Nephron progenitor cell (in vitro differentiated cells): ENCODE measurements at regions not wholly inside any gene's neighbourhood (a gene's known extent, or its start where the extent isn't known, plus 50 kb on each side); places are given as distances from the start of the nearest gene placed in this dataset.

Source experiments
- DNase-seq: peaks from one replicate; pipeline ENCODE4 v3.0.0; 2021
- H3K27ac Mint-ChIP-seq: 2 replicates; pipeline ENCODE4 v1.8.0; 2021; ENCODE audit warnings: mild to moderate bottlenecking, moderate library complexity, mixed read lengths
- H3K27me3 Mint-ChIP-seq: 2 replicates; pipeline ENCODE4 v1.8.0; 2021; ENCODE audit warnings: mild to moderate bottlenecking, low read depth, mixed read lengths; ENCODE audit not compliant: poor library complexity
- H3K36me3 Mint-ChIP-seq: 2 replicates; pipeline ENCODE4 v1.8.0; 2021; ENCODE audit warnings: low read depth, mixed read lengths
- H3K4me1 Mint-ChIP-seq: 2 replicates; pipeline ENCODE4 v1.8.0; 2021; ENCODE audit warnings: mixed read lengths
- H3K4me3 Mint-ChIP-seq: 2 replicates; pipeline ENCODE4 v1.8.0; 2021; ENCODE audit warnings: mild to moderate bottlenecking, moderate library complexity, mixed read lengths
- H3K9me3 Mint-ChIP-seq: 2 replicates; pipeline ENCODE4 v1.8.0; 2021; ENCODE audit warnings: mild to moderate bottlenecking, moderate library complexity, mixed read lengths
- TF ChIP-seq, protein P1 (sequence below): fragments of 200-600 bp; sonication (generic); IDR thresholded peaks from 2 replicates; pipeline ENCODE4 v1.5.0; 2021; ENCODE audit warnings: antibody characterized with exemption

DNA sequence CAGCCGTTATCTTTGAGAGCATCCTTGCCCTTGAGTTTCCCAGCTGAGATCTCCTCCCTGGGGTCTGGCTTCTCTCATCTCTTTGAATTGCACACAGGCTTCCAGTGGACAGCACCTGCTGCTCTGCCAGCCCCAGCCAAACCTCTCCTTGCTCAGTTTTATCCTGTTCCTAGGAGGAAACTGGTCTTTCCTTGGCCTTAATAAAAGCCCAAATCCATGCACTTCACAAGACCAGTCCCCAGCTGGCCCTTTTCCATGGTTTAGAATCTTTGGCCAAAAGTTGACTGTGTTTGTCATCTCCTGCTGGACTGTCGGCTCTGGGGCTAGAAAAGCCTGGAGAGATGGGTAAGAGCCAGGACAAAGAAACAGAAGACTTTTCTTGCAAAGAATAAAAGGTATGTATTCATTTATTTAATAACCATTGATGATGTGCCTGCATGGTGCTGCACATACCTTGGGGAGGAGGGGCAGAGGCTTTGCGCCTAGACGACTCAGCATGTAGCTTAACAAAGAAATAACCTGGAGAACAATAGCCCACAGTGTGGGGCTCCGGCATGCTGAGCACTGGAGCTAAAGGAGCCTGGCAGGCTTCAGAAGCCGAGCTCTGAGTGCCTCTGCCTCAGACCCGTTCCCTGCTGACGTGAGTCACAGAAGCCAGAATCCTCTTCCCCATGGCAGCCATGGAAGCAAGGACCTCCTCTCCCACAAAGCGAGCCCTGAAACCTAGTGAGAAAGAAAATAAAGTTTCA lies 319.3 kb upstream of the B3GAT1 start:
- peaks cover 53% of the 10 kb centered on the region for H3K4me1 Mint-ChIP-seq
- no peak overlapping the region for H3K27ac Mint-ChIP-seq
- H3K9me3 Mint-ChIP-seq, result no peaks in the 10 kb centered on the region
- DNase-seq, result no peak
- H3K4me3 Mint-ChIP-seq, result no peak overlapping the region
- peaks cover 60% of the 10 kb centered on the region for H3K27me3 Mint-ChIP-seq
- TF ChIP-seq, protein P1, sequence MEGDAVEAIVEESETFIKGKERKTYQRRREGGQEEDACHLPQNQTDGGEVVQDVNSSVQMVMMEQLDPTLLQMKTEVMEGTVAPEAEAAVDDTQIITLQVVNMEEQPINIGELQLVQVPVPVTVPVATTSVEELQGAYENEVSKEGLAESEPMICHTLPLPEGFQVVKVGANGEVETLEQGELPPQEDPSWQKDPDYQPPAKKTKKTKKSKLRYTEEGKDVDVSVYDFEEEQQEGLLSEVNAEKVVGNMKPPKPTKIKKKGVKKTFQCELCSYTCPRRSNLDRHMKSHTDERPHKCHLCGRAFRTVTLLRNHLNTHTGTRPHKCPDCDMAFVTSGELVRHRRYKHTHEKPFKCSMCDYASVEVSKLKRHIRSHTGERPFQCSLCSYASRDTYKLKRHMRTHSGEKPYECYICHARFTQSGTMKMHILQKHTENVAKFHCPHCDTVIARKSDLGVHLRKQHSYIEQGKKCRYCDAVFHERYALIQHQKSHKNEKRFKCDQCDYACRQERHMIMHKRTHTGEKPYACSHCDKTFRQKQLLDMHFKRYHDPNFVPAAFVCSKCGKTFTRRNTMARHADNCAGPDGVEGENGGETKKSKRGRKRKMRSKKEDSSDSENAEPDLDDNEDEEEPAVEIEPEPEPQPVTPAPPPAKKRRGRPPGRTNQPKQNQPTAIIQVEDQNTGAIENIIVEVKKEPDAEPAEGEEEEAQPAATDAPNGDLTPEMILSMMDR, result no peak
- H3K36me3 Mint-ChIP-seq, result no peaks in the 10 kb centered on the region

DNA sequence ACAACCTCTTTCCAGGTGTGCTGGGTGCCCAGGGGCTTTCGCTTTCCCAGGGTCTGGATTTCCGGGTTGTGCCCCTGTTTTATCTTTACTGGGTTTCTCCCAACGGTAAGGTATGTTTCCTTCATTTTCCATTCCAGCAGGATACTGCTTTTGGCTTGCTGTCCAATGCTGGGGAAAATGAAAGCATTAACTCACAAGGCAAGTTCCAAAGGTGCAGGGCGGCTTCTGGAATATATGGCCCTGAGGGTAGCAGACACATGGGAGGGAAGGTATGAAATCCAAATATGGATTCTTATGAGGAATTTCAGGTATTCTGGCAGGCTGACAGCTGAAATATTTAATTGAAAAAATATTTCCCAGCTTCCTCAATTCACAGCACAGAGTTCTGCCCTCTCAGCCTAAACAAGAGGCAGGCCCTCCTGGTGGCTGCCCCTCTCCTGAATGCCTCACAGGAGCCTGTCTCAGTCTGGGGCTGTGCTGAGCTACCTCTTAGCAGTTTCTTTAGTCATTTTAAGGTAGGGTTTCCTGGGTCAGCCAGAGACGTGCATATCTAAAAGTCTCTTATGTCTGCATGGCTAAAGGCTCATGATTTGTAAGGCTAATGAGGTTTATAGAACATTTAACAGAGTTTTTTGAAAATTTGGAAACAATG lies 318.6 kb upstream of the B3GAT1 start:
- H3K4me1 Mint-ChIP-seq, result peaks cover 46% of the 10 kb centered on the region
- no peak overlapping the region for H3K4me3 Mint-ChIP-seq
- no peak for DNase-seq
- TF ChIP-seq, protein P1, result no peak
- peaks cover 61% of the 10 kb centered on the region for H3K27me3 Mint-ChIP-seq
- no peaks in the 10 kb centered on the region for H3K9me3 Mint-ChIP-seq
- H3K36me3 Mint-ChIP-seq, result no peaks in the 10 kb centered on the region
- no peak overlapping the region for H3K27ac Mint-ChIP-seq

DNA sequence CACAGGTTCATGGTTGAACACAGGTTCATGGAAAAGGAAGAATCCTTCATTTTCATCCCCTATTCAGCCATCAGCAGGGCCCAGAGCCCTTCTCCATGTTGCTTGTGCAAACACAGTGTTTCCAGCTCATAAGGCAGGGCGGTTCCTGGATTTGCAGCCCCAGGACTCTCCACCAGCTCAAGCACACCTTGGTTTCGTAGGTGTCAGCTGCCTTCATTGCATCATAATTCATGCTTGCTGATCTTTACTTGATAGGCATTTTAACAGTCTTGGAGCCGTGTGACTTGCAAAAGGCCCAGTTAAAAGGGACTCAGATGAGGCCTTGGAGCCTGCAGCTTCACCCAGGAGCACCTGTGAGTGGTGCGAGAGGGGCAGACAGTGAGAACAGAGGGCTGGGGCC lies 318.1 kb upstream of the B3GAT1 start:
- TF ChIP-seq, protein P1, result no peak
- Mint-ChIP-seq H3K36me3 (no peaks in the 10 kb centered on the region), H3K9me3 (no peaks in the 10 kb centered on the region), H3K27me3 (peaks cover 64% of the 10 kb centered on the region), H3K27ac (no peak overlapping the region), H3K4me1 (peaks cover 49% of the 10 kb centered on the region), H3K4me3 (no peak overlapping the region)
- DNase-seq, result no peak

DNA sequence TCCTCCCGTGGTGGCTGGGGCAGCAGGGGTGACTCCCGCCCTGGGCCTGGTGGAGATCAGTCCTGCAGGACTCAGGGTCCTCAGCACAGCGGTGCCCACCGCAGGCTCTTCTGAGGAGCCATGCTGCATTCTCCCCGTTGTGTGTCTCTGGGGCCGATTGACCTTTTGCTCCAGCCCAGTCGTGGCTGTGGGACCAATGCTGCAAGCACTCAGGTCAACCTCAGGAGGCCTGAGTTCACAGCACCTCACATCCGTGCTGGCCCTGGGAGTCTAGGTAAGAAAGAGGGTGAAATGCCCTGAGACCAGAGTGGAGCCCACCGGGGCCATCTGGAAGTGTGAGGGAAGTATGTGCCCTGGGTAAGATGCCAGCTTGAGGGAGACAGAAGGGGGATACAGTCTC lies 316.1 kb upstream of the B3GAT1 start:
- no peak for DNase-seq
- Mint-ChIP-seq H3K4me1 (peaks cover 31% of the 10 kb centered on the region), H3K36me3 (no peaks in the 10 kb centered on the region), H3K27me3 (peaks cover 64% of the 10 kb centered on the region), H3K9me3 (no peaks in the 10 kb centered on the region), H3K27ac (no peak overlapping the region), H3K4me3 (no peak overlapping the region)
- TF ChIP-seq, protein P1, result no peak

DNA sequence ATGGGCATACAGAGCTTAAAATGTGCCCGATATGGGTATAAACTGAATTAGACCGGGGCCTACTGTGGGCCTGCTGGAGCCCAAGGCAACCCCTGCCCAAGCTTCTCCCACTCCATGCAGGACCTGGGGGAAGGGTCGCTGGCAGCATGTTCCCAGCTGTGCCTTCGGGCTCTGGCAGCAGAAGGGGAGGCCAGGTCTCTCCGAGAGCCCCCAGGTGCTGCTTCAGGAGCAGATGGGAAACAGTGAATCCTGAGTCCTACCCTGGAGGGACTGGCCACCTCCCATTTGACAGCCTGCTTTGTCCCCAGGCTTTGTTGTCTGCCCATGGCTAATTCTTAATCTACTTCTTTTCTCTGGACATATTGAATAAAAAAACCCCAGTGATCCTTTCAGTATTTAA lies 315.6 kb upstream of the B3GAT1 start:
- H3K9me3 Mint-ChIP-seq, result no peaks in the 10 kb centered on the region
- peaks cover 66% of the 10 kb centered on the region for H3K27me3 Mint-ChIP-seq
- DNase-seq, result no peak
- no peaks in the 10 kb centered on the region for H3K36me3 Mint-ChIP-seq
- no peak overlapping the region for H3K4me3 Mint-ChIP-seq
- peaks cover 26% of the 10 kb centered on the region for H3K4me1 Mint-ChIP-seq
- H3K27ac Mint-ChIP-seq, result no peak overlapping the region
- TF ChIP-seq, protein P1, result no peak

DNA sequence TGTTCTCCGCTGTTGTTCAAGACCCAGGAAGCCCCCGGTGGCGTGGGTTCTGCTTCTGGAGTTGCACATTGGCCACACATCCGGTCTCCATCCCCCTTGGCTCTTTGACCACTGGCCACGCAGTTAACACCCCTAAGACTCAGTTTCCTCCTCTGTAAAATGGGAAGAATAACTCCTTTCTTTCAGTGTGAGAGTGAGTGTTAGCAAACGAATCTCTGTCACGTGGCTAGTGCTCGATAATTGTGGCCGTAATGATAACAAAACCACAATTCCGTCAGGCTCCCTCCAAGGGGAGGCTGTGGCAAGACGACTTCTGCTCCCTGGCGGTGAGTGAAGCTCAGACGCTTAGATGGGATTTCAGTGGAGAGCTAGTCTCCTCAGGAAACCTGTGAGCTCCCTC lies 315.2 kb upstream of the B3GAT1 start:
- peaks cover 21% of the 10 kb centered on the region for H3K4me1 Mint-ChIP-seq
- TF ChIP-seq, protein P1, result no peak
- no peak overlapping the region for H3K4me3 Mint-ChIP-seq
- no peak for DNase-seq
- H3K27me3 Mint-ChIP-seq, result peaks cover 66% of the 10 kb centered on the region
- no peaks in the 10 kb centered on the region for H3K9me3 Mint-ChIP-seq
- H3K27ac Mint-ChIP-seq, result no peak overlapping the region
- no peaks in the 10 kb centered on the region for H3K36me3 Mint-ChIP-seq
